ENCODE measurements at regions not wholly inside any gene's neighbourhood (a gene's known extent, or its start where the extent isn't known, plus 50 kb on each side); places are given as distances from the start of the nearest gene placed in this dataset.

DNA sequence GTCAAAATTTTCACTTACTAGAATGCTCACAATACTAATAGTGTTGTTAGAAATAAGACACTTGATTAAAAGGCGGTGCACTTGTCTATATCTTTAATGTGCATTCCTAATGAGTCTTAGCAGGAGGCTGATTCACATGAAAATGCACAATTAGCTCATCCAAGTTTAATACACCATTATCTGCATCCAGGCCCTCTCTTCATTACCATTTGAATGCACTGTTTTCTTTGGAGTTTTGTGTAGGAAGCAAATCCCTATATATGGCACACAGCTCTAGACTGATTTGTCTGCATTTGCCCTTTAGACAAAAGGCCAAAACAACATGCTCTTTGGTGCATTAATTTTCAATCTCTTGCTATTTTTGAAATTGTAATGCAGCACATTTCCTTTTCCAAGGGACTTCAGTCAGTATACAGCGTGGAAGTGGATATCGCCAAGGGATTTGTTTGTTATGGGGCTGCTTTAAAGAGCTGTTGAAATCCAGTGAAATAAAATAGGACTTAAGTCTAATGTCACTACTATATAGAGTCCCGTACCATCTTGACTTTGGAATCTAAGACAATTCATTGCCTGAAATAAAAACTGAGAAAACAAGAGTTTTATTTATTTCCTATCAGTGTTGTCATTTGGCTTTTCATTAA lies 257.6 kb upstream of the CPHXL start:
- TF ChIP-seq, protein P1, sequence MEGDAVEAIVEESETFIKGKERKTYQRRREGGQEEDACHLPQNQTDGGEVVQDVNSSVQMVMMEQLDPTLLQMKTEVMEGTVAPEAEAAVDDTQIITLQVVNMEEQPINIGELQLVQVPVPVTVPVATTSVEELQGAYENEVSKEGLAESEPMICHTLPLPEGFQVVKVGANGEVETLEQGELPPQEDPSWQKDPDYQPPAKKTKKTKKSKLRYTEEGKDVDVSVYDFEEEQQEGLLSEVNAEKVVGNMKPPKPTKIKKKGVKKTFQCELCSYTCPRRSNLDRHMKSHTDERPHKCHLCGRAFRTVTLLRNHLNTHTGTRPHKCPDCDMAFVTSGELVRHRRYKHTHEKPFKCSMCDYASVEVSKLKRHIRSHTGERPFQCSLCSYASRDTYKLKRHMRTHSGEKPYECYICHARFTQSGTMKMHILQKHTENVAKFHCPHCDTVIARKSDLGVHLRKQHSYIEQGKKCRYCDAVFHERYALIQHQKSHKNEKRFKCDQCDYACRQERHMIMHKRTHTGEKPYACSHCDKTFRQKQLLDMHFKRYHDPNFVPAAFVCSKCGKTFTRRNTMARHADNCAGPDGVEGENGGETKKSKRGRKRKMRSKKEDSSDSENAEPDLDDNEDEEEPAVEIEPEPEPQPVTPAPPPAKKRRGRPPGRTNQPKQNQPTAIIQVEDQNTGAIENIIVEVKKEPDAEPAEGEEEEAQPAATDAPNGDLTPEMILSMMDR (IDR thresholded peaks at IDR 0.05; ENCODE audit: insufficient read depth, low read depth, low read length), result no peak
- TF ChIP-seq EZH2 (IDR thresholded peaks at IDR 0.05; ENCODE audit: insufficient read depth, low read length), result no peak

All from astrocyte (in vitro differentiated cells and primary cell).